ENCODE measurements at regions not wholly inside any gene's neighbourhood (a gene's known extent, or its start where the extent isn't known, plus 50 kb on each side); places are given as distances from the start of the nearest gene placed in this dataset.

GRCh38 chr5:122547669-122548068, 227.2 kb upstream of the SNX2 start:
- 89% methylated on average over 4 of the region's 4 CpGs for WGBS
- DNase-seq (no peak), ATAC-seq (no peak)
- Histone ChIP-seq H3K27me3 (ENCODE audit: control insufficient read depth, insufficient read depth) (no peaks in the 10 kb centered on the region), H3K4me3 (ENCODE audit: low read length) (no peak overlapping the region), H3K4me1 (ENCODE audit: control insufficient read depth, insufficient read depth, low read length) (no peaks in the 10 kb centered on the region), H3K27ac (ENCODE audit: low read length) (no peak overlapping the region), H3K9me3 (ENCODE audit: control insufficient read depth, low read length) (no peaks in the 10 kb centered on the region)
- intact Hi-C loops (cut with DNase I): no loop called here

GRCh38 chr5:122559676-122560075, 215.2 kb upstream of the SNX2 start:
- intact Hi-C loops (cut with DNase I): no loop called here
- no peak overlapping the region for H3K4me3 ChIP-seq (ENCODE audit: low read length)
- H3K27ac ChIP-seq (ENCODE audit: low read length): no peak overlapping the region
- no peak for DNase-seq
- H3K9me3 ChIP-seq (ENCODE audit: control insufficient read depth, low read length): no peaks in the 10 kb centered on the region
- H3K27me3 ChIP-seq (ENCODE audit: control insufficient read depth, insufficient read depth): no peaks in the 10 kb centered on the region
- H3K4me1 ChIP-seq (ENCODE audit: control insufficient read depth, insufficient read depth, low read length): no peaks in the 10 kb centered on the region
- ATAC-seq: no peak

- WGBS: 16% methylated on average over 3 of the region's 3 CpGs
- H3K4me1 ChIP-seq (ENCODE audit: control insufficient read depth, insufficient read depth, low read length): no peaks in the 10 kb centered on the region
- H3K27ac ChIP-seq (ENCODE audit: low read length): no peak overlapping the region
- DNase-seq (no peak), ATAC-seq (no peak)
- no peaks in the 10 kb centered on the region for H3K27me3 ChIP-seq (ENCODE audit: control insufficient read depth, insufficient read depth)
- no peaks in the 10 kb centered on the region for H3K9me3 ChIP-seq (ENCODE audit: control insufficient read depth, low read length)
- intact Hi-C loops (cut with DNase I): no loop called here
- H3K4me3 ChIP-seq (ENCODE audit: low read length): no peak overlapping the region
Measured at GRCh38 chr5:122561209-122561608, 213.7 kb upstream of the SNX2 start.

- H3K4me1 ChIP-seq (ENCODE audit: control insufficient read depth, insufficient read depth, low read length): no peaks in the 10 kb centered on the region
- no peaks in the 10 kb centered on the region for H3K27me3 ChIP-seq (ENCODE audit: control insufficient read depth, insufficient read depth)
- intact Hi-C loops (cut with DNase I): no loop called here
- ATAC-seq (no peak), DNase-seq (no peak)
- no peak overlapping the region for H3K4me3 ChIP-seq (ENCODE audit: low read length)
- H3K9me3 ChIP-seq (ENCODE audit: control insufficient read depth, low read length): no peaks in the 10 kb centered on the region
- WGBS: 86% methylated on average over 9 of the region's 9 CpGs
- H3K27ac ChIP-seq (ENCODE audit: low read length): no peak overlapping the region
Measured at GRCh38 chr5:122565331-122565730, 209.5 kb upstream of the SNX2 start.

- DNase-seq (no peak), ATAC-seq (no peak)
- Histone ChIP-seq H3K4me3 (ENCODE audit: low read length) (no peak overlapping the region), H3K27ac (ENCODE audit: low read length) (no peak overlapping the region), H3K27me3 (ENCODE audit: control insufficient read depth, insufficient read depth) (no peaks in the 10 kb centered on the region), H3K9me3 (ENCODE audit: control insufficient read depth, low read length) (no peaks in the 10 kb centered on the region), H3K4me1 (ENCODE audit: control insufficient read depth, insufficient read depth, low read length) (no peaks in the 10 kb centered on the region)
- WGBS: 74% methylated on average over 3 of the region's 3 CpGs
- intact Hi-C loops (cut with DNase I): no loop called here
Measured at GRCh38 chr5:122576256-122577016, 198.4 kb upstream of the SNX2 start.

GRCh38 chr5:122581629-122582028, 193.3 kb upstream of the SNX2 start:
- DNase-seq (no peak), ATAC-seq (no peak)
- Histone ChIP-seq H3K4me1 (ENCODE audit: control insufficient read depth, insufficient read depth, low read length) (no peaks in the 10 kb centered on the region), H3K9me3 (ENCODE audit: control insufficient read depth, low read length) (no peaks in the 10 kb centered on the region), H3K27ac (ENCODE audit: low read length) (no peak overlapping the region), H3K27me3 (ENCODE audit: control insufficient read depth, insufficient read depth) (no peaks in the 10 kb centered on the region), H3K4me3 (ENCODE audit: low read length) (no peak overlapping the region)
- intact Hi-C loops (cut with DNase I): no loop called here
- 75% methylated on average over 7 of the region's 7 CpGs for WGBS

- intact Hi-C loops (cut with DNase I): no loop called here
- Histone ChIP-seq H3K27ac (ENCODE audit: low read length) (no peak overlapping the region), H3K27me3 (ENCODE audit: control insufficient read depth, insufficient read depth) (no peaks in the 10 kb centered on the region), H3K9me3 (ENCODE audit: control insufficient read depth, low read length) (no peaks in the 10 kb centered on the region), H3K4me3 (ENCODE audit: low read length) (no peak overlapping the region), H3K4me1 (ENCODE audit: control insufficient read depth, insufficient read depth, low read length) (no peaks in the 10 kb centered on the region)
- no peak for ATAC-seq
- no peak for DNase-seq
- WGBS: 42% methylated on average over 13 of the region's 13 CpGs
Measured at GRCh38 chr5:122584411-122585300, 190.2 kb upstream of the SNX2 start.

GRCh38 chr5:122585371-122585770, 189.5 kb upstream of the SNX2 start:
- H3K27ac ChIP-seq (ENCODE audit: low read length): no peak overlapping the region
- H3K4me3 ChIP-seq (ENCODE audit: low read length): no peak overlapping the region
- intact Hi-C loops (cut with DNase I): no loop called here
- H3K27me3 ChIP-seq (ENCODE audit: control insufficient read depth, insufficient read depth): no peaks in the 10 kb centered on the region
- ATAC-seq (no peak), DNase-seq (no peak)
- H3K4me1 ChIP-seq (ENCODE audit: control insufficient read depth, insufficient read depth, low read length): no peaks in the 10 kb centered on the region
- H3K9me3 ChIP-seq (ENCODE audit: control insufficient read depth, low read length): no peaks in the 10 kb centered on the region
- 82% methylated on average over 2 of the region's 2 CpGs for WGBS

- no peaks in the 10 kb centered on the region for H3K9me3 ChIP-seq (ENCODE audit: control insufficient read depth, low read length)
- no peaks in the 10 kb centered on the region for H3K4me1 ChIP-seq (ENCODE audit: control insufficient read depth, insufficient read depth, low read length)
- DNase-seq (no peak), ATAC-seq (no peak)
- no peak overlapping the region for H3K27ac ChIP-seq (ENCODE audit: low read length)
- H3K27me3 ChIP-seq (ENCODE audit: control insufficient read depth, insufficient read depth): no peaks in the 10 kb centered on the region
- 83% methylated on average over 1 of the region's 1 CpG for WGBS
- intact Hi-C loops (cut with DNase I): no loop called here
- no peak overlapping the region for H3K4me3 ChIP-seq (ENCODE audit: low read length)
Measured at GRCh38 chr5:122586351-122586750, 188.5 kb upstream of the SNX2 start.

GRCh38 chr5:122591828-122592227, 183.1 kb upstream of the SNX2 start:
- intact Hi-C loops (cut with DNase I): no loop called here
- WGBS: 91% methylated on average over 3 of the region's 3 CpGs
- no peak for ATAC-seq

GRCh38 chr5:122599000-122599399, 175.9 kb upstream of the SNX2 start:
- intact Hi-C loops (cut with DNase I): no loop called here
- no peaks in the 10 kb centered on the region for H3K27me3 ChIP-seq (ENCODE audit: control insufficient read depth, insufficient read depth)
- H3K27ac ChIP-seq (ENCODE audit: low read length): no peak overlapping the region
- DNase-seq: no peak
- no peaks in the 10 kb centered on the region for H3K4me1 ChIP-seq (ENCODE audit: control insufficient read depth, insufficient read depth, low read length)
- no peak for ATAC-seq
- no peak overlapping the region for H3K4me3 ChIP-seq (ENCODE audit: low read length)
- H3K9me3 ChIP-seq (ENCODE audit: control insufficient read depth, low read length): no peaks in the 10 kb centered on the region

More at GRCh38 chr5:122591828-122592227, 183.1 kb upstream of the SNX2 start:
- no peak overlapping the region for H3K27ac ChIP-seq (ENCODE audit: low read length)
- no peaks in the 10 kb centered on the region for H3K4me1 ChIP-seq (ENCODE audit: control insufficient read depth, insufficient read depth, low read length)
- no peaks in the 10 kb centered on the region for H3K9me3 ChIP-seq (ENCODE audit: control insufficient read depth, low read length)
- DNase-seq: no peak
- no peaks in the 10 kb centered on the region for H3K27me3 ChIP-seq (ENCODE audit: control insufficient read depth, insufficient read depth)
- no peak overlapping the region for H3K4me3 ChIP-seq (ENCODE audit: low read length)

All from right cardiac atrium (tissue), 5 donors.